Thyroid gland (tissue), 4 donors: ENCODE measurements at regions not wholly inside any gene's neighbourhood (a gene's known extent, or its start where the extent isn't known, plus 50 kb on each side); places are given as distances from the start of the nearest gene placed in this dataset.

Source experiments
- POLR2A ChIP-seq, 2 donors: fragments of 450-650 bp; IDR thresholded peaks; one replicate each; pipeline ENCODE4 v1.6.1; 2017; ENCODE audit warnings: antibody characterized with exemption in 2 of 2, mild to moderate bottlenecking in 2 of 2, moderate library complexity in 1 of 2
- TF ChIP-seq, protein P1 (sequence below), 6 experiments: fragments of 200-600 bp in 3 of 6; fragments of 450-650 bp in 3 of 6; sonication (generic) in 3 of 6; IDR thresholded peaks; one replicate each; pipeline ENCODE4 v1.5.1; 2016 to 2019; ENCODE audit warnings: antibody characterized with exemption in 6 of 6, mild to moderate bottlenecking in 2 of 6, inconsistent platforms in 1 of 6, moderate library complexity in 1 of 6

- no peak for TF ChIP-seq POLR2A (IDR thresholded peaks at IDR 0.05)
- TF ChIP-seq, protein P1, sequence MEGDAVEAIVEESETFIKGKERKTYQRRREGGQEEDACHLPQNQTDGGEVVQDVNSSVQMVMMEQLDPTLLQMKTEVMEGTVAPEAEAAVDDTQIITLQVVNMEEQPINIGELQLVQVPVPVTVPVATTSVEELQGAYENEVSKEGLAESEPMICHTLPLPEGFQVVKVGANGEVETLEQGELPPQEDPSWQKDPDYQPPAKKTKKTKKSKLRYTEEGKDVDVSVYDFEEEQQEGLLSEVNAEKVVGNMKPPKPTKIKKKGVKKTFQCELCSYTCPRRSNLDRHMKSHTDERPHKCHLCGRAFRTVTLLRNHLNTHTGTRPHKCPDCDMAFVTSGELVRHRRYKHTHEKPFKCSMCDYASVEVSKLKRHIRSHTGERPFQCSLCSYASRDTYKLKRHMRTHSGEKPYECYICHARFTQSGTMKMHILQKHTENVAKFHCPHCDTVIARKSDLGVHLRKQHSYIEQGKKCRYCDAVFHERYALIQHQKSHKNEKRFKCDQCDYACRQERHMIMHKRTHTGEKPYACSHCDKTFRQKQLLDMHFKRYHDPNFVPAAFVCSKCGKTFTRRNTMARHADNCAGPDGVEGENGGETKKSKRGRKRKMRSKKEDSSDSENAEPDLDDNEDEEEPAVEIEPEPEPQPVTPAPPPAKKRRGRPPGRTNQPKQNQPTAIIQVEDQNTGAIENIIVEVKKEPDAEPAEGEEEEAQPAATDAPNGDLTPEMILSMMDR (IDR thresholded peaks at IDR 0.05): peak in 3 of 6 experiments; percentile 26 to 36 (median 34)
Measured at GRCh38 chr21:24895885-24896734, 711.2 kb downstream of the MRPL39 start.
